Lung (tissue), 11 donors: ENCODE measurements at regions not wholly inside any gene's neighbourhood (a gene's known extent, or its start where the extent isn't known, plus 50 kb on each side); places are given as distances from the start of the nearest gene placed in this dataset.

Experiments used
- ATAC-seq: fragments of 200-7000 bp; cut with Tn5 transposase; one replicate; pipeline ENCODE4 v1.9.1; 2020; ENCODE audit warnings: moderate number of reproducible peaks; ENCODE audit not compliant: insufficient read depth, low FRiP score
- DNase-seq, 3 donors: peaks; one replicate each; pipeline ENCODE4 v3.0.0-alpha.2; 2013 to 2017
- H3K27ac ChIP-seq, 2 donors: one replicate each; pipeline ENCODE4 v1.5.1; 2013; ENCODE audit warnings: mild to moderate bottlenecking in 2 of 2, moderate library complexity in 2 of 2, control low read depth in 1 of 2, inconsistent platforms in 1 of 2, low read depth in 1 of 2, low read length in 1 of 2
- H3K27me3 ChIP-seq, 3 donors: one replicate each; pipeline ENCODE4 v1.5.1; 2013; ENCODE audit warnings: low read length in 2 of 3; ENCODE audit not compliant: control insufficient read depth in 3 of 3, insufficient read depth in 3 of 3
- H3K36me3 ChIP-seq, 4 donors: one replicate each; pipeline ENCODE4 v1.5.1; 2013; ENCODE audit warnings: low read length in 4 of 4, mild to moderate bottlenecking in 1 of 4, moderate library complexity in 1 of 4; ENCODE audit not compliant: control insufficient read depth in 4 of 4, insufficient read depth in 4 of 4
- H3K4me1 ChIP-seq, 5 donors: one replicate each; pipeline ENCODE4 v1.5.1; 2013; ENCODE audit warnings: low read length in 5 of 5, mild to moderate bottlenecking in 2 of 5, moderate library complexity in 1 of 5; ENCODE audit not compliant: control insufficient read depth in 5 of 5, insufficient read depth in 5 of 5
- H3K4me3 ChIP-seq: one replicate; pipeline ENCODE4 v1.5.1; 2013; ENCODE audit warnings: mild to moderate bottlenecking, control low read depth, moderate library complexity
- H3K9ac ChIP-seq, 2 donors: one replicate each; pipeline ENCODE4 v1.5.1; 2013; ENCODE audit warnings: low read length in 2 of 2, control low read depth in 1 of 2; ENCODE audit not compliant: insufficient read depth in 1 of 2
- H3K9me3 ChIP-seq, 4 donors: one replicate each; pipeline ENCODE4 v1.5.1; 2013; ENCODE audit warnings: low read length in 3 of 4, mild to moderate bottlenecking in 1 of 4, moderate library complexity in 1 of 4; ENCODE audit not compliant: control insufficient read depth in 4 of 4, insufficient read depth in 3 of 4
- CTCF ChIP-seq: IDR thresholded peaks from 2 replicates; pipeline ENCODE4 v1.5.1; 2012; ENCODE audit warnings: mild to moderate bottlenecking; ENCODE audit errors: control extremely low read depth, extremely low read depth
- WGBS, 2 donors: extraction: QIAGEN DNeasy Blood & Tissue Kit; methylation state at CpG; one replicate each; pipeline ENCODE4 v1.1.7; 2013; 5-methylcytosine and 5-hydroxymethylcytosine counted together
- donor health status: control.
- donor health status: control.
- donor health status: Bipolar disorder and iron deficiency.
- donor health status: healthy.
- donor health status: DM: yes; HTN: yes; CAD: no.

- ATAC-seq, result no peak
- no peak overlapping the region for H3K9ac ChIP-seq
- no peak overlapping the region for H3K27ac ChIP-seq
- DNase-seq, result no peak
- H3K4me1 ChIP-seq, result peaks cover 0 to under 1% (median 0%) of the 10 kb centered on the region in 5 donors
- H3K4me3 ChIP-seq, result no peak overlapping the region
- H3K27me3 ChIP-seq, result peaks cover 1 to 27% (median 5%) of the 10 kb centered on the region in 3 donors
- TF ChIP-seq CTCF, result no peak
- H3K9me3 ChIP-seq, result peaks cover 0 to 6% (median 0%) of the 10 kb centered on the region in 4 donors
- H3K36me3 ChIP-seq, result no peaks in the 10 kb centered on the region
- WGBS, 2 donors, result 38 to 47% methylated on average over 8 of the region's 8 CpGs
Observed at GRCh38 chr5:1952021-1952420, 69.3 kb upstream of the IRX4 start.

- no peak for ATAC-seq
- peaks cover 5 to 34% (median 5%) of the 10 kb centered on the region in 3 donors for H3K27me3 ChIP-seq
- H3K27ac ChIP-seq, result no peak overlapping the region
- no peaks in the 10 kb centered on the region for H3K36me3 ChIP-seq
- no peak overlapping the region for H3K4me3 ChIP-seq
- H3K4me1 ChIP-seq, result peaks cover 0 to 5% (median 0%) of the 10 kb centered on the region in 5 donors
- H3K9me3 ChIP-seq, result peaks cover 0 to 6% (median 0%) of the 10 kb centered on the region in 4 donors
- no peak overlapping the region for H3K9ac ChIP-seq
- WGBS, 2 donors, result 96% methylated on average over 54 of the region's 54 CpGs
- TF ChIP-seq CTCF, result no peak
- DNase-seq, result no peak
Observed at GRCh38 chr5:1951165-1951816, 68.6 kb upstream of the IRX4 start.

- Histone ChIP-seq H3K9ac (no peak overlapping the region), H3K4me3 (no peak overlapping the region), H3K27me3 (peaks cover 5 to 38% (median 9%) of the 10 kb centered on the region in 3 donors), H3K9me3 (peaks cover 0 to 6% (median 0%) of the 10 kb centered on the region in 4 donors), H3K4me1 (peaks cover 0 to 5% (median 0%) of the 10 kb centered on the region in 5 donors), H3K27ac (no peak overlapping the region), H3K36me3 (no peaks in the 10 kb centered on the region)
- ATAC-seq (no peak), DNase-seq (no peak)
- WGBS, 2 donors, result 95% methylated on average over 22 of the region's 22 CpGs
- TF ChIP-seq CTCF, result no peak
Observed at GRCh38 chr5:1950708-1951103, 68.0 kb upstream of the IRX4 start.
